GM19351 (cell line): ENCODE measurements at regions not wholly inside any gene's neighbourhood (a gene's known extent, or its start where the extent isn't known, plus 50 kb on each side); places are given as distances from the start of the nearest gene placed in this dataset.

Source experiments
- ATAC-seq: cut with Tn5 transposase; IDR thresholded peaks from one replicate; pipeline ENCODE4 v1.9.1; 2021; ENCODE audit warnings: mild to moderate bottlenecking, moderate library complexity; ENCODE audit not compliant: unreplicated experiment

DNA sequence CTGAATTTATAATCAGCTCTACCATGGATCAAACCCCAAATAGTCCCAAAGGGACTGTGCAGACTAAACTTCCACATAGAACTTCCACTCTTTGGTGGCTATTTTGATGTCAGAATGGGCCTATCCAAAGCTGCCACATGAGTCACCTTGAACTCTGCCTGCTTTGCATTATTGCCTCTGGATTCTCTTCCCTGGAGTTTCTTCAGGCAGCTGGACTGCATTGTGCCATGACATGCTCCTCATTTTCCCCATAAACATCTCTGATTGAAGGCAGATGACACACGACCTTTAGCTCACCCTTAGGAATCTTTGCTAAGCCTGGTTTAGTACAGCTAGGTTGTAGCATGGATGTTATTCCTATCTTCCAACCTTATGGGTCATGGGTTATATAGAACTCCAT, 251.7 kb downstream of the FZD1 start:
- ATAC-seq: no peak

DNA sequence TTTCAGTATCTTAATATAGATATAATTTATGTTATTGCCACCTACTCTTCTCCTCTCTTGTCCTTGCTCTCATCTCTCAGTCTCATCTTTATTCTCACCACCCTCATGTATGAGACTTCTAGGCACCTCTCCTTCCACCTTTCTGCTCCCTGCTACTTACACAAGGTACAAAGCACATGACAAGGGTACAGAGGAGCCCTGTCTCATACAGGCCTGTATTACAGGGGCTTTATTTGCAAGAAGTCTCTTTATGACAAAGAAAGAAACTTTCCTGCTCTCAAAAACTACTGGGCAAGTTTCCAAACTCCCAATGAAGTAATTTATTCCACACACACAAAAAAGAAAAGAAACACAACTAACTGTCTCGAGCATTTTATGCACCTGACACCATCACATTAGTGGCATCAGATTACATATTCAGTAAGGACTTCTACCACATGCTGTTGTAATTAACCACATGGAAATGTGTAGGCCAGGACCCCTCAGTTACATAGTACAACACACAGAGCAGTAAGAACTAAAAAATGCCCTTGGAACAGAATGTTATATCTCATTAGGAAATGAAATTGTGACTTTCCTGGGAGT, 253.1 kb downstream of the FZD1 start:
- ATAC-seq: no peak

DNA sequence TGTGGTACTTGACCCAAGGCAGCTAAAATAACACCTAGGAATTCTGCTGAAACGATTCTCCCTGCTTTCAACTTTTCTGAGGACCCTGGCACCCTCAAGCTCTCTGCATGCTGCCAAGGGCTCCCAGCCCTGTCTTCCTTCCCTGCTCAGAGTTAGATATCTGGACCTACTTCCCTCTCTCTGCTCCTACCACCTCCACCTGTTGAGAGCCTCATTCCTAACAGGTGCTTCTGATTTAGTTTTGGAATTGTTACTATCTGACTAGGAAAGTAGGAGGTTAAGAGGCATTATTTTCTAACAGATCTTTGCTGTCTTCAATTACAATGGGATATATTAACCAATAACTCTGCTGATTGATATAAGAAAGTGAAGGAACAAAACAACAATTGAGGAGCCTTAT, 253.8 kb downstream of the FZD1 start:
- no peak for ATAC-seq

DNA sequence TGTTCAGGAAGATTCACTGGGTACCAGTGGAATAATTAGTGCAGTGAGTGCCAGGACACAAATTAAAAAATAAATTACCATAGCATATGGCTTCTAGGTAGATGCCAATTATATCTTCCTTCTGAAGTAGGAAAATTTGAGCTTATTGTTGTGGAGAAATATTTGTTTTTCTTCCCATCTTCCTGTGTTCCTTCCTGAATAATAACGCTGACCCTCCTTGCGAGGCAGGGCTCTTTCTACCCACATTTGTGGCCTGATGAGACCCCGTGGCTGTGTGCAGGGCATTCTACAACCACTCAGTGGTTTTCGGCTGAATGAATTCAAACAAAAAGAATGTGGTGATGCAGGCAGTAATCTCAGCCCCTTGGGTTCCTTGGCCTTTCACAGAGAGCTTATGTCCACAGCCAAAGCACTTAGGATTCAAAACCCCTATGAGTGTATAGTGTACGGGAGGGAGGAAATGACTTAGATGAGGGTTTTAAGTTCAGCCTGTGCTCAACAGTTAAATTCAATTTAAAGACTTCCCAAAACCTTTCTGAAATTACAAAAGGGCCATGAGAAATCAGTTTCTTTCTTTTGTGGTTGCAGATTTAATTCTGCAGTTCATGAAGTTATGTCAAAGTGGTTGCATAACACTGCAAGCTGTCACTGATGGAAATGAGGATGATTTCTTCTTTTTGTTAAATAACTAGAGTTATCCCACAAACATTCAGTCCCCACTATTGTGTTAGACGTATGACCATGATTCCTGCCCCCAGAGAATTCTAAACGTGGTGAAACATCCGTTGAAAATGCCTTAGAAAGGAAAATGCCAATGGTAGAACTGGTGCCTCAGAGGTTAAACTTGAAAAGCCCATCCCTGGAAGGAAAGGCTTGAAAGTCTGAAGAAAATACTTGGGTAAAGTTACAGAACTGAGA, 255.3 kb downstream of the FZD1 start:
- ATAC-seq: no peak

DNA sequence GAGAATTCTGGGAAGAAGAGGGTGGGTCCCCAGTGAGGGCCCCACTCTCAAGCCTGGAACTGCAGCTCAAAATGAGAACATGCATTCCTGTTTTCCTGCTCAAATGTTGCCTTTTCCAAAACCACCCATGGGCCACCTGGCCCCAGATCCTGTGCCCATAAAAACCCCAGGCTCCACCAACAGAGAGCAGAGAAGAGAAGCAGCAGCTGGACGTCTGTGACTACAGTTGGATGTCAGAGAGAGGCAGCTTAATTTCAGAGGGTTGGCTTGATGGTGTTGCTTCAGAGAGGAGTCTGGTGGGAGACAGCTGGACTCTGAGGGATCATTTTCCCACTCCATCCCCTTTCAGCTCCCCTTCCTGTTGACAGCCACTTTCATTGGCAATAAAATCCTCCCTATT, 256.4 kb downstream of the FZD1 start:
- no peak for ATAC-seq

DNA sequence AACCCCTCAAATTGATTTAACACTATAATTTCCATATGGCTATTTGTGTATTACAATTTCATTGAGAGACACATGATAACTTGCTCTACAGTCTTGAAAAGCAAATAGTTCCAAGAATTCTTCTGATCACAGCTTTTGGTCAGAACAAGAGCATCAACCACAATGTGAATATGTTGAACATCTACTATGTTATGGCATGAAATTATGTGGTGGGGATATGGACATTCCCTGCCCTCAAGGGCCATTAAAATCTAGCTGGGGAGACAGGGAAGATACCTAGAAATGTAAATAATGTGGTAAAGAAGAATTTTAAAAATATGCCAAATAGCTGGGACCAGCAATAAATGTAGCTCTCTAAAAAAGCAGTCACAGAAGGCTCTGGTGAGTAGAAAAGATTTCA, 262.2 kb downstream of the FZD1 start:
- no peak for ATAC-seq

DNA sequence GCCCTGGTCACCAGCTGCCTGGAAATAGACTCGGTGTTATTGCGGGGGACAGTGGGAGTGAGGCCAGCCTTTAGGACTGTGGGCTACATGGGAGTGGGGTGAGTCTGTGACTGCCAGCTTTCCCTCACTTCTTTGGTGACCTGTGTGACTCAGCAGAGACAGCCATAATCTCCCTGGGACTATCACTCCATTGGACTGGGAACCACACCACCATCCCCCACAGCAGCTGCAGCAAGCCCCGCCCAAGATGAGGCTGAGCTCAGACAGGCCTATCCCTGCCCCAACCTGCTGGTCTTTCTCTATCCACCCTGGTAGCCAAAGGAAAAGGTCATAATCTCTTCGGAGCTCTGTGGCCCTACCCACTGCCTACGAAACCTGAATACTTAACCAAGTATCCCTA, 263.2 kb downstream of the FZD1 start:
- no peak for ATAC-seq

DNA sequence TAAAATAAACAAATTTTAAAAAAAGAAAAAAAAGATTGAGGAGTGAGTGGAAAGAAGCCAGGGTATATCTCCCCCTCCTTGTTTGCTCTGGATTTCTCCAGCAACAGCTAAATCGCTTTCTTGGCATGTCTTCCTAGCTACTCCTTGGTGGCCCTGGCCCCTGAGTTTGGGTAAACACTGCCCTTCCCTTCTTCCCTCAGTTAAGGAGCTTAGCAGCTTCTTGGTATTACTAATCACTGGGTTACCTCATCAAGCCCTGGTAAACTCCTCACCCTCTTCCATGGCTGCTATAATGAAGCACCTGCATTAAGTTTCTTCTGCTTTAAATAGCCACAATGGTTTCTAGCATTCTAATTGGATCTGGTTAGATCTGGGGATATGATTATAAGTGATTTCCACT, 269.8 kb downstream of the FZD1 start:
- ATAC-seq: no peak

DNA sequence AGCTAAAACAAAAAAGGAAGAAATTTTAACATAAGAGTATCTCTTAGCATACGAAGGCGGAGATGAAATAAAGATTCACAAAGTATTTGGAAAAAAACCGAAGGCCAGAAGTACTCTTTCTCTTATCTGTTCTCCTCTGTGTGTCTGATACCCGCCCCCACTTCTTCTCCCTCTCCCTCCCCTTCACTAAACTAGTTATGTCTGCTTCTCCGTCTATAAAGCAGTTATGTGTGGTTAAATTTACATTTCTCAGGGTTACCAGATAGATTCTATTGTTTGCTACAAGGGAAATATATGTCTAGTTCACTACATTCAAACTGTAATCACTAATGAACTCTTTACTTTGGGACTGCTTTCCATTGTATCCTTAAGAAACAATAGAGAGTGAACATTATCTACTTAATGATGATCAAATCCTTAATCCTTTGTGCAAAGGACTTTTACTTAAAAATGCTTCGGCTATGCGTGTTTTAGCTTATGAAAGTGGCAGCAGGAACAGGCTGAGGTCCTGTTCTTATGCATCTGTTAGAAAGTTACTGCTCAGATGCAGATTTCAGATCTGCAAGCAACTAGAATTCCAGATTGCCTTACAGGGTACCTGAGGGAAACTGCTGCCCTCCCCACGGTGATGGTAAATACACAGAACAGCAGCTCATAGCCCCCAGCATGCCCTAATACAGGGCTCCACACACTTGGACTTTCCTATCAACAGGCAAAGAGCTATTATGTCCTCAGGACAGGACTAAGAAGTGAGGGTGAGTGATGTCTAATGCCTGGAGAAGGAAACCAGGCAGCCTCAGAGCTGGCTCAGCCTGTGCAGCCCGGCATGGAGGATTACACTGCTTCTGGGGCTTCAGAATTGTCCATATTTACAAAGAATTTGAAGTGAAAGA, 273.3 kb downstream of the FZD1 start:
- ATAC-seq: peak; percentile 67

DNA sequence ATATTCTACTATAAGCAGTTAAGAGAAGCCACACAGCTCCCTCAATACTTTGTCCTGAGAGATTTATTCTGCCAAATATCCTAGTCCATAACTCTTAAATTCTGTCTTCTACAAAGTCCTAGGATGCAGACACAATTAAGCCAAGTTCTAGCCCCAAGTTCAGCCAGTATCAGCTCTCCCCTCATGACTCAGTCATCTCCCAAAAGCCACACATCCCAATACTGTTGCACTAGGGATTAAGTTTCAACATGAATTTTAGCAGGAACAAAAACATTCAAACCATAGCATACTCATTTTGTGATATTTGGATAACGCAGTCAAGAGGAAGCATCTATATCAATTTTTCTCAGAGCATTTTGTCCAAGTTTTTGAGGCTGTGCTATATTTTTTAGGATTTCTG, 277.4 kb downstream of the FZD1 start:
- ATAC-seq: no peak

DNA sequence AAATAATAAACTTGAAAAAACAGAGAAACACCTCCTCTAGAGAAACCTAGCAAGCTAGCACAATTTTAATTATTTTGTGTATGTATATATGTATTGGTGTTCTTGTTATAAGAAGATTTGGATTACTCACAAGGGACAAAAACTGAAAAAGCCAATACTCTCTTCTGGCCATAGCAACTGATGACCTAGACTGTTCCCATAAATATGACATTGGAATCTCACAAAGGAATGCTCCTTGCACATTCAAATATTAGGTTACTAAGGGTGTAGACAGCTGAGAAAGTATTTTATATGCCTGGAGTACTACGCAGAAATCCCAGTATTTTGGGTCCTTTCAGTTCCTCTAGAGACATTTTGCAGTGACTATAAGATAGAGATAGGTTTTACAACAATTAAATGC, 279.4 kb downstream of the FZD1 start:
- ATAC-seq: no peak

DNA sequence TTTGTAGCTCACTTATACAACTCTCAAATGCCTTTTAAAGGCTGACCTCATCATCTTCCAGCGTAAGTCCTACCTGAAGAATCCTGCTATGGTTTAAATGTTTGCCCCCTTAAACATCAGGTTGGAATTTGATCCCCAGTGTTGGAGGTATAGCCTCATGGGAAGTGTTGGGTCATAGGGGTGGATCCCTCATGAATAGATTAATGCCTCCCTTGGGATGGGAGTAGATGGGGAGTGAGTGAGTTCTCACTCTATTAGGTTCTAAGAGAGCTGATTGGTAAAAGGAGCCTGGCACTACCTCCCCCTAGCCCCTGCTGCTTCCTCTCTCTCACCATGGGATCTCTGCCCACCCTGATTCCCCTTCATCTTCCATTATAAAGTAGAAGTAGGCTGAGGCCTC, 285.6 kb downstream of the FZD1 start:
- no peak for ATAC-seq

DNA sequence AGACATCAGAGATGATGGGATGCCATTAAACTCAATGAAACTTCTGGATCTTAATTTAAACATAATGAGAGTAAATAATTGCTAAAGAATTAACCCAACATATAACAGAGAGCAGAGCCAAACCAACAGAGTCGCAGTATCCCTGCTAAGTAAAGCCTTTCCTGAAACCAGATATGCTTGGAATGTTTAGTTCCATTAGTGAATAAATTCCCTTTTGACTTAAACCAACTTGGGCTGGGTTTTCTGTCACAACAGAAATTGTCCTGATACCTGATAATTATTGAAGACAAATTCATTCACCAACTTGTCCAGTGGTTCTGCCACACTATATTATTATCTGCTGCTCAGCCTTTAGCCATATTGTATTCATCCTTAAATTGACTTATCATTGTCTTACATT, 286.7 kb downstream of the FZD1 start:
- no peak for ATAC-seq

DNA sequence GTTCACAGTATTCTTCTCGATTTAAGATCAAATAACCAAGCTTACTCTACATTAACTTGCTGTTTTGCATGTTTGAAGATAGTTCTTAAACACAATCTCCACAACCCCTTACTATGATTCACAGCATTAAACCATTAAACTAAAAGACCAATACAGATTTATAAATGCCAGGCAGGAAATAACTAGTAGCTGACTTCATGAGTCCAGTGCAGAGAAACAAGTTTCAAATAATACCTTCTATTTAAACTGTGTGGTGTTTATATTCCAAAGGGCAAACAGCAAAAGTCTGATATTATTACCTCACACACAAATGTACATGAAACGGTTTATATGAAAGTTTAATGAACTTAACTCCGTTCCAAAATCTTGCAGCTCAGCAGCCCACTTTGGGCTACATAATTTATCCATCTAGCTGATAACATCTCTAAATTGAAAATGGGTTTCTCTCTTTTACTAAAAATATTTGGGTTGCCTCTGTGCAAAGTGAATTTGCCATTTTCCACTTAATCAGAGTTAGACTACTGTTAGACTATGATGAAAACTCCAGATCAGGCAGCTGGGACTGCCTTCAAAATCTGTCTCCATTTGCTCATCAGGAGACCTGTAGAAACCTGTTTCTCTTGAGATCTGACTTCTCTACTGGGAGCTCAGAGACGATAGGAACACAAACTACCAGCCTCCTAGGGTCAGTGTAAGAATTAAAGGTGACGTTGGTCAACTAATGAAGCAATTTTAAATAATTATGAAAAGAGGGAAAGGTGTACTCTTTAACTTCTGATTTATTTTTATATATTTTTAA, 287.3 kb downstream of the FZD1 start:
- ATAC-seq: no peak

DNA sequence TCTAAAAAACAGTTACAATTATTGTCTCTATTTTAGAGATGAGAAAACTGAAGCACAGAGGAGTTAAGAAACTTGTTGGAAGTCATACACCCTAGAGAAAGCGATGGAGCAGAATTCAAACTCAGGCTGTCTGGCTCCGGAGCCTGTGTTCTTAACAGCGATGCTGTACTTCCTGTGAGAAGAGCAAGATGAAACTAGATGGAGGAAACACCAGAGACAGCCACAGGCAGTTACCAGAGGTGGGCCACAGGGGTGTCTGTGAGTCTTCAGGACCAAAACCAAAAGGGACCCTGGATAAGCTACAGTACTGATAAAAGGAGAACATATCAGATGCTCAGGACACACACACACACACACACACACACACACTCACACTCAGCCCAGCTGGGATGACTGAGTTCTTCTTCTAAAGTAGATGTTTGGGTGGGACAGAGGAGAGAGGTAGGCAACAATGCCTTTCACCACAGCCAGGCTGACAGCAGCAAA, 289.2 kb downstream of the FZD1 start:
- no peak for ATAC-seq

DNA sequence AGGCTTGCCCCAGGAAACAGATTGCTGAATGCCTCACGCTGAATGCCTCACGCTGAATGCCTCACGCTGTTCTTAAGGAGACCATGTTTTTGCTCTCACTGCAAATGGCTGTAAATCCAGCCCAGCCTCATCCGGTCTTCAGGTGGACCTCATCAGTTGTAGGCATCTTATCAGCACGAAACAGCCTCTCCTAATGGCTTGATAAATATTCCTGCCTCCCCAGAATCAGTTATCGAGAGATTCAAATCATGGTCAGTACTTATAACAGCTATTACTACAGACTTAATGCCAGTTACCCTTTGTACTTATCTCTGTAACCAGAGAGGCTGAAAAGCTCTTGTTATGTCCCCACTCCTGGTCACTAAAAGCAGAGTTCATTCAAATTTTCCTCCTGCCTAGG, 290.6 kb downstream of the FZD1 start:
- no peak for ATAC-seq

DNA sequence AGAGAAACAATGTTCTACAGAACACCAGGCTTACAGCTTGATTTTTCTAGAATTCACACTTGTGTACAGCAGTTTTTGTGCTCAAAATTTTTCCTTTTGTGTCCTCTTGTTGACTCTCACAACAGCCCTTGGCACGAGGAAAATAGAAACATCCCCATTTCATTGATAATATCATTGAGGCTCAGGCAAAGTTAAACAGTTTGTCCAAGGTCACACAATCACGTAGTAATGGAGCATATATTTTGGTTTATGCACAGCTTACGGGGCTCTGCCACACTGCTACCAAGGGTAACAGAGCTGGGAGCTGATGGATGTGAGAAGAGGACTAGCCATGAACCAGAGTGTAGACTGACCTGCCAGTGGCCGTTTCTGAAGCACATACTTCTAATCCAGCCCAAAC, 292.0 kb downstream of the FZD1 start:
- ATAC-seq: no peak

DNA sequence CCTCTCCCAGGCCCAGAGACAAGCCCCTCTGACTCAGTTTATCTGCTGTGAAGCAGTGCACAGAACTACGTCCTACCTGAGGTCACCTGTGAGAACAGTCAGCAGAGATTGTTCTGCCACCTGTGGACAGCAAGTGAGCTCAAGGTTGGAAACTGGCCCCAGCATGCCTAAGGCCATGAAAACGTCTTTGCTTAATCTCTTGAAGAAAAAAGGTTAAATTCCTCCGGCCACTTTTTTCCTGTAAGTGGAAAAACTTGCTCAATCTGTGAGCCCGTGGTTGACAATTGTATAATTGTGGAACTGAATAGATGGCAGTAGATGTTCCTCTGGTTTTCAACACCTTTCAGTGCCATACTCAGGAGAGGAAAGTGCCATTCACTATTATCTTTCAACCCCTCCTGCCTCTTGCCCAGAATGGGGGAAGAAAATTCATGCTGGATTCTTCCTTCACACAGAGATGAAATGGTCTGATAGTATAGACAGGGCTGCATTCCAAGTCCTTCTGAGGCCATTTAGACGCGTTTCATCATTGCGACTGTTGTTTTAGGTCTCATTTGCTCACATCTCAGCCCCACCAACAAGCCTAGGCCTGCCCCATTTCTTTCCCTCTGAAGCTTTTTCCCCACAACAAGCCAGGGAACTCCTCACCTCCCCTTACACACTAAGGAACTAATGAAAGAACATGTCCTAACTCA, 292.9 kb downstream of the FZD1 start:
- no peak for ATAC-seq

DNA sequence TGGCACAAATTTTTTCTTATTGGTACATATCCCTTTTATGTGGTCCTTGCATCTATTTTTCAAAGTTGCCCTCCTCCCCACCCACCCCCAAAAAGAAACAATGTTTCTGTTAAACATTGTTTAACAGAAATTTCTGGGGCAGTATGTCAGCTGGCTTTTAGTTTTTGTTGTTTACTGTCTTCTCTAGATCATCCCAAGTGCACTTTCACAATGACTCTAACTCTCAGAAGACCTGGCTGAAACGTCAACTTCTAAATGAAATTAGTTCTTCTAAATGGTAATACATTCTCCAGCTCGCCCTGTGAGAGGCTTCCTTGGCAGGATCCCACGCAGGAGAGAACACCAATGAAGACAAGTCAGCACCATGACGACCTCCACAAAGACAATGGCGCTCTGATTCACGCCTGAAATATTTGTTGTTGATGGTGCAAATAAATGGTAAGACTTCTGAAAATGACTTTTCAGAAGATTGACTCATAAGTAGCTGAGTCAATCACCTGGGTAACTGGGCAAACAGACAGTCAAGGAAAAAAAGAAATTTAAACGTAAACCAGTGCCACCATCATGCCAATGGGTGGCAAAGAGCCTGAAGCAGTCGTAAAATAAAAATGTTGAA, 293.7 kb downstream of the FZD1 start:
- peak; percentile 85 for ATAC-seq

DNA sequence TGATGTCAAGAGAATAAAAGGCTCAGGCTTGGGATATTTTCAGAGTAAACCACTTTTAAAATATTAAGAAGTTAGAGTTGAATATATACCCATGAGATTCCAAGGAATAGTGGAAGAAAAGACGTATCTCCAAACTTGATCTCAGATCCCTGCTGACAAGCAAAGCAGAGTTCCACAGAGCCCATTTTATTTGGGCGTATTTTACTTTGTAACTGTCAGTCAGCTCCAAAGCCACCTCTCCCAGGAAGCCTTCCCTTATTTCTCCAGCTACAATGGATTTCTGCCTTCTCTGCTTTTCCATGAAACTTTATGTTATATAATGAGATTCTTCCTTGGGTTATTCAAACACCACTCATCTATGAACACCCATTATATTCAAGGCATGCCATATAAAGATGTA, 295.7 kb downstream of the FZD1 start:
- ATAC-seq: no peak
